Upper lobe of left lung (tissue), 4 donors: ENCODE measurements at regions not wholly inside any gene's neighbourhood (a gene's known extent, or its start where the extent isn't known, plus 50 kb on each side); places are given as distances from the start of the nearest gene placed in this dataset.

ENCODE experiments used
- CTCF ChIP-seq, 6 experiments: fragments of 450-650 bp in 4 of 6; fragments of 200-600 bp in 2 of 6; sonication (generic) in 2 of 6; IDR thresholded peaks; one replicate each; pipeline ENCODE4 v1.5.1; 2016 to 2019; ENCODE audit warnings: antibody characterized with exemption in 6 of 6
- EP300 ChIP-seq, 4 donors: sonication (generic); formaldehyde crosslinking; IDR thresholded peaks; one replicate each; pipeline ENCODE4 v1.5.1; 2017; ENCODE audit warnings: antibody characterized with exemption in 4 of 4, control low read depth in 2 of 4
- POLR2A ChIP-seq, 4 donors: fragments of 450-650 bp; IDR thresholded peaks; one replicate each; pipeline ENCODE4 v1.5.1; 2016 to 2017; ENCODE audit warnings: antibody characterized with exemption in 4 of 4, mild to moderate bottlenecking in 2 of 4

- TF ChIP-seq CTCF (IDR thresholded peaks at IDR 0.05) (no peak), EP300 (IDR thresholded peaks at IDR 0.05) (no peak), POLR2A (IDR thresholded peaks at IDR 0.05) (no peak)
Measured at GRCh38 chr12:90593596-90594295, 361.2 kb downstream of the CCER1 start.
